GM21447 (cell line): ENCODE measurements at regions not wholly inside any gene's neighbourhood (a gene's known extent, or its start where the extent isn't known, plus 50 kb on each side); places are given as distances from the start of the nearest gene placed in this dataset.
A peak's percentile ranks its signal among the peaks of the same experiment; 100 is the strongest.

ENCODE experiments used
- ATAC-seq: cut with Tn5 transposase; IDR thresholded peaks from one replicate; pipeline ENCODE4 v1.9.1; 2021; ENCODE audit not compliant: unreplicated experiment

DNA sequence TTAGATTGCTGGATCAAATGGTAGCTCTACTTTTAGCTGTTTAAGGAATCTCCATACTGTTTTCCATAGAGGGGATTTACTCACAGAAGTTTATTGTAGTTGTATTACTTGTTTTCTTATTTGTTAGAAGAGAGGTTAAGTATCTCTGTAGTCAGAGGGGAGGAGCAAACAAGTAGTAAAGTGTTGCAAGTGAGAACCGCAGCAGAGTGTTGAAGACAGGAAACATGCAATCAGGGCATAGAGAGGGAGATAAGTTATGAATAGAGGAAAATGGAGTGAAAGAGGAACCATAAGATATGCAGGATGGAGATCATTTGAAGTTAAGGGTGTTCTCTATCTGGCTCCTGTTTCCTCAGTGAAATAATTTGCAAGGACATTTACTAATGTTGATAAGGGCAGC lies 331.4 kb upstream of the TMEM229A start:
- ATAC-seq: no peak

DNA sequence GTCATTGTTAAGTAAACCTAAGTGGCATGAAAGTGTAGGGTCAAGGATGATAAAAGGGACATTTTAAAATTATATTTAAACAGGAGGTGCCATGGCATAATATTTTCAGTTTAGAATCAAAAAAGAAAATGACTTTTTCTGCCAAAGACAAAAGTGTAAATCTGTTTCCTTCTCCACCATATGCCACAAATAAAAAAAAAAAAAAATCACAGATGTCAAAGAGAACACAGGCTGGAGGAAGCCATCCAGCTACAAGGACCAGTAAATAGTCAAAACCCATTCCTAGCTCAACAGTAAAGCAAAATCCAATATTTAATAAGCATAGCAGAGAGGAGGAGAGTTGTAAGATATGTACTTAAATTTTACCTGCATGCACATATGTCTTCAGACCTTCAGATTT lies 321.3 kb upstream of the TMEM229A start:
- no peak for ATAC-seq

DNA sequence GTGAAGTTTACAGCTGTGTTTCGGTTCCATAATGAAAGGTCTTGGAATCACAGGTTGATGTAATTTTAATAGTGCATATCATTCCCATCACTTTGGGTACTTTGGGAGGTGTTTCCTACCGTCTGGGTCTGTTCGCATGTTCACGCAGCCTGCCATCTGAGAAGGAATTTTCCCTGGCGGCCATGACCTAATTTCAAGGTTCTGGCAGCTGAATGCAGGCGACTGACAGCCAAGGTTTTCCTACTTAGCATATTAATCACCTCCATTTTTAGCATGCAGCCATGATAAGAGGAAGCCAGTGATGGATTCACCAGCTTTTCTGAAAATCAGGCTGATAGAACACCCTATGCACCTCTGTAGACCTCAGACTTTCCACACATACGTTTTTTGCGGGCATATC lies 319.1 kb upstream of the TMEM229A start:
- ATAC-seq: no peak

DNA sequence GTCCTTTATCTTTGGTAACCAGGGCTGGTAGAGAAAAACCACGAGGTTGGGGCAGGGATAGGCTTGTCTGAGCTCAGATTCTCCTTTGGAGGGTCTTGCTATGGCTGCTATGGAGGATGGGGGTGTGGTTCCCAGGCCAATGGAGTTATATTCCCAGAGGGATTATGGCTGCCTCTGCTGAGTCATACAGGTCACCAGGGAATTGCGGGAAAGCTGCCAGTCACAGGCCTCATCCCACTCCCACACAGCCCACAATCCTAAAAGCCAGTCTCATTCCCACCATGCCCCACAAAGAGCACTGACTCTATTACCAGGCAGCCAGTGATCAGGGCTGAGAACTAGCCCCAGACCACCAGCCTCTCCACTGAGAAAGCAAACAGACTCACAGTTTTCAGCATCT lies 316.6 kb upstream of the TMEM229A start:
- no peak for ATAC-seq

DNA sequence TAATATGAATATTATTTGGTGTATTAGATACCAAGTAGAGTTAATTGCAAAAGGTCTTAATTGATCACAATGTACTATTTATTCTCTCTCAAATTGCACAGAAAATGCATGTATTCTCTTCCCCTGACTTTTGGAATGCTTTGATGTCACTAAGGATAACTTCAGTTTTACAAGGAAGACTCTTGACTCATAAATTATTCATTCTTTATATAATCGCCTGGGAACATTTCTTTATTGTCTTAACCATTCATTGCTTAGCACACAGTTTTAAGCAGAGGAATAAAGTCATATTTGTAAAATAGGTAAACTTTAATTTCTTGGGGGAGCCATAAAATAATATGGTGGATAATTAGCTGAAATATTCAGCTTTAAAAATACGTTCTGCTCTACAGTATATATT lies 306.0 kb upstream of the TMEM229A start:
- no peak for ATAC-seq

DNA sequence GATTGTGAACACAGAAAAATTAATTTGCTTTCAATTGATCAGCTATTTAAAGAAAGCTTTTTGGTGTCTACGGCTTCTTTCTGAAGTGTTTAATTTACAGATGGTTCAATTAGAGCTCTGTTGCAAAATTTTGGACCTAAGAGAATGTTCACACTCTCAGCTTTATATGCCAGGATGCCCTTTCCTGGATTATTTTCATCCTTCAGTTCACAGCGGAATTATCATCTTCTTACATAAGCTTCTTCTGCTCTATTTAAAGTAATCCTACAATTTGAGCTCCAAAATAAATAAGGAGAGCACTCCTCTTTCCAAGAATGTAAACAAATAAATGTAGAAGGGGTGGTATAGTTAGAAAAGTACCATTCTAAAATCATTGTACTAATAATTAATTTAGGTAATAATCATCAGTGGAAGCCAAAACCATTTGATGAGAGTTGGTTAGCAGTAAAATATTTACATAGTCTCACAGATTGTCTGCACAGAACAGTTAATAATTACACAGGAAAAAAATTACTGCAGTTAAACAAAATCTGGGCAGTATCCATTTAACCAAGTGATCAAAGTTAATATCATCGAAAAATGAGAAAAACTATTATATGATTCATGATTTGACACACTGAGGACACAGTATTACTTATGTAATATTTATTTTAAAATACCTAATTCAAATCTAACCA lies 298.0 kb upstream of the TMEM229A start:
- ATAC-seq: no peak

DNA sequence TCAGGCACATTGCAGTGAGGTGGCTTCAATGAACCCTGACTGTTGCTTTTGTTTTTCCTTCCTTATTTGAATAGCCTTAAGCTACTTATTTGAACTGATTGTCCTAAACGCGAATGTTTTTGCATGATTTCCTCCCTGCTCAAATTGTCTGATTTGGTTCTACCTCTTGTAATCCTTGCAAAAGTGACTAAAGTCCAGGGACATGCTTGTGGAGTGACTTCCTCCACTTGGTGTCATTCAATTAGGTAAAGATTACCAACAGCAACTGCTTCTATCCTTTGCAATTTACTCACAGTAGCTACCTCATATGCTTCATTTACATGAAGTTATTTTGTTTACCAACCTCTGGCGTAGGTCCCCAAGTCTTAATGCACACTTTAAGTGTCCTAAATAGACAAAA lies 295.9 kb upstream of the TMEM229A start:
- no peak for ATAC-seq

DNA sequence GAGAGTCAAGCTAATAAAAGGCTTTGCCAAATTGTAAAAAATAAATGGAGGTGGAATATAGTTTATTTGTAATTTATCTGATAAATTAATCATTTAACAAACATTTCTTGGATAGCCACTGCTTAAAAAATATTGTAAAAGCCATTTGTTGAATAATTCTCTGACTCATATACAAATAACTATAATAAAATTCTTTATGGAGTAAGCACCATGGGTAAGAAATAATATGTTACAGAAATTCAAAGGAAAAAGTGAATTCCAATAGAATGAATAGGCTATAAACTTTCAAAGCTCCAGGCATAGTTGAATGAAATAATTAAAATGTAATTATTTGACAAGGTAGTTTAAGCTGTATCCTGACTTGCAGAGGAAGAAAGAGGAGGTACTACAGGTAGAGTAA lies 291.4 kb upstream of the TMEM229A start:
- ATAC-seq: no peak

DNA sequence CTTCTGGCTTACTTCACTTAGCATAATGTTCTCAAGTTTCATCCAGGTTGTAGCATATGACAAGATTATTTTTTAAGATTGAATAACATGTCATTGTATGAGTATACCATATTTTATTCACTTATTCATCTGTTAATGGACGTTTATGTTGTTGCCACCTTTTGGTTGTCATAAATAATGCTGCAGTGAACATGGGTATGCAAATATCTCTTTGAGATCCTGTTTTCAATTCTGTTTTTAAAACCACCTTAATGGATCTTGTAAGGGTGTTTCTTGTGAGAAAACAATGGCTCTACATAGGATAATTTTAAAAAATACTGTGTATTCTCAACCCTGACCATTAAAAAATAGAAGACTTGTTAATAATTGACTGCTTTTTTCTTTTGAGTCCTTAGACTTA lies 290.7 kb upstream of the TMEM229A start:
- ATAC-seq: no peak

DNA sequence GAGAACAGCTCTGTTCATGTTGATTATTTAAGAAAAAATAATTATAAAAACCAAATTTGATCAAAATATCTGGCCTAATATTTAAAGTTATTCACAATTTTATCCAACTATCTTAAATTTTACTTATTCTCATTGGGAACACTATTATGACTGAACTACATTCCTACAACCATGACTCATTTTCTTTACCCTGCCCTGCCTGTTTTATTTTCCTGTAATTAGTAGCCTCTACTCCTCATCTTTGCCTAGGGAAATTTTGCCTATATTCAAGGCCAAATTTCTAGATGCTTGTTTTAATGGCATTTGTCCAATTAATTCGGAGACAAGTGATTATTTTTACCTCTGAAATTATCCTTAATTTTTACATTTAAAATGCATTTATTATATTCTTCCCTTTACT lies 289.7 kb upstream of the TMEM229A start:
- ATAC-seq: no peak

DNA sequence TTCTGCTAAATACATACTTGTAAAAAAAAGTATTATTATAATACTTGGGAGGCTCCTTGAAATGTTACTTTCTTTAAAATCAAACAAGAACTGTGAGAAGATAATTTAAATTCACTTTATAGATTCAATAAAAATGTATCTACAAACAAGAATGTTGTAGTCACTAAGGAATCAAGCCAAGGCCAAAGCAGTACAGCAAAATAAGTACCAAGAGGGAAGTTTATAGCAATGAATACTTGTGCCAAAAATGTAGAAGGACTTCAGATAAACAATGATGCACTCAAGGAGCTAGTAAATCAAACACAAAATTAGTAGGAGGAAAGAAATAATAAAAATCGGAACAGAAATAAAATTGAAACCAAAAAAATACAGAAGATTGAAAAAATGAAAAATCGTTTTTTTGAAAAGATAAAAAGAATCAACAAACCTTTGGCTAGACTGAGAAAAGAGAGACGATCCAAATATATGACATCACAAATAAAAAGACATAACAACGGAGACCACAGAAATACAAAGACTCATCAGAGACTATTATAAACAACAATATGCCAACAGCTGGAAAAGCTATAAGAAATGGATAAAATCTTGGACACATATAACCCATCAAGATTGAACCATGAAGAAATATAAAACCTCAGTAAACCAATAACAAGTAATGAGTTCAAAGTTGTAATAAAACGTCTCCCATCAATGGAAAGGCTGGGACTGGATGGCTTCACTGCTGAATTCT lies 286.0 kb upstream of the TMEM229A start:
- ATAC-seq: no peak

DNA sequence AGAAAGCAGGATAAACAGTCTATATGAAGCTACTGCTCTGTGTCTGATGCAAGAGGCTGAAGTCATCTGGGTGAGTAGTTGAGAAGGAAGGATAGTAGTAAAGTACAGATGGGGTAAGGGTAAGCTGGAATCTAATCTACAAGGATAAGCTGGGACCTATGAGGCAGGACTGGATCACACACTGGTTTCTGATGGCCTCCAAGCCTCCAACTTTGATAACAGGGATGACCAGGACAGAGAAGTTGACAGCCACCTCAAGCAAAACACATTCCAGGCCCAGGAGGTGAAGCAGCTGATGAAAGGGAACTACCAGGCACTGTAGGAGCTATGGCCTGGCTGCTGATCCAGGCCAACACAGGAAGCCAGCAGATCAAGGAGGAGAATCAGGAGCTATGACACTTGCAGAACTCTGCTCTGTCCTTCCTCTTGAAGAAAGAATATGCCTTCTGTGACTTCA lies 278.1 kb upstream of the TMEM229A start:
- ATAC-seq: no peak

DNA sequence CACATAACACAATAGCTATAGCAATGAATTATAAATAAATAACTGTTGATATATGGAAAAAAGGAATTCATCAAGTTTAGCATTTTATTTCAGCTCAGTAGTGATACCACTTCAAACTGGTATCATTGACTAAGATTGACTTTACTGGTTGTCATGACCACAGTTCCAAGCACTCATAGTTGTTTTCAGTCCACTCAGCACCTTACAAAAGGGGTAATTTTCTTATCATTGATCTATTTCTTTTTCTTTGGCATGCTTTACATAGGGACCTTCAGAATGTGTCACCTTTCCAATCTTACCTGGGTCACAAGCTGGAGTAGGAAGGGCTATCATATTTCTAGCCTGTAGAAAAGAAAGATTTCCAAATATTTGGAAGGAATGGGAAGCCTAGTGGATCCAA lies 275.5 kb upstream of the TMEM229A start:
- no peak for ATAC-seq

DNA sequence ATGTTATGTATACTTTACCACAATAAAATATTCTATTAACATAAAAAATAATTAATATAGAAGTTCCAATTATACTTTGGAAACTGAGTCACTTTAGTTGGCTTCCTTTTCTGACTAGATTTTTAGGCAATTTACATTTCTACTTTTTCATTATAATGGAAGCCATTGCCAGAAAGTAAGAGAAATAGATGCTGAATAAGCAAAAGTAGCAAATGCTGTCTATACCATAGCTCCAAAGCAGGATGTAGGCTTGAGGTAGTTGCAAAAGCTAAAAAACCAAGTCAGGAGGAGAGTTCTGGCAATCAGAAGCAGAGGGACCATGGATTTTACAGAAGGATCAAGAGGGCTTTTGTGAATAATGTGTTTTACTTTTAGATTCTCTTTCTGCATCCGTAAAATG lies 262.4 kb upstream of the TMEM229A start:
- no peak for ATAC-seq

DNA sequence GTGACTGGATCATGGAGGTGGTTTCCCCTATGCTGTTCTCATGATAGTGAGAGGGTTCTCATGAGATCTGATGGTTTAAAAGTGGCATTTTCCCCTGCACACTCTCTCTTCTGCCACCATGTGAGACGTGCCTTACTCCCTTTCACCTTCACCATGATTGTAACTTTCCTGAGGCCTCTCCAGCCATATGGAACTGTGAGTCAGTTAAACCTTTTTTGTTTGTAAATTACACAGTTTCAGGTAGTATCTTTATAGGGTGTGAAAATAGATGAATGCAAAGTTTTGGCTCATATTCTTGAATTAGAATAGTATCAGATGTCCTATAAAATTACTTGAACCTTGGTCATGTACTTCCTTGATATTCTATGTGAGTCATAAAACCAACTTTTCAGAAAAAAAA lies 252.1 kb upstream of the TMEM229A start:
- ATAC-seq: no peak

DNA sequence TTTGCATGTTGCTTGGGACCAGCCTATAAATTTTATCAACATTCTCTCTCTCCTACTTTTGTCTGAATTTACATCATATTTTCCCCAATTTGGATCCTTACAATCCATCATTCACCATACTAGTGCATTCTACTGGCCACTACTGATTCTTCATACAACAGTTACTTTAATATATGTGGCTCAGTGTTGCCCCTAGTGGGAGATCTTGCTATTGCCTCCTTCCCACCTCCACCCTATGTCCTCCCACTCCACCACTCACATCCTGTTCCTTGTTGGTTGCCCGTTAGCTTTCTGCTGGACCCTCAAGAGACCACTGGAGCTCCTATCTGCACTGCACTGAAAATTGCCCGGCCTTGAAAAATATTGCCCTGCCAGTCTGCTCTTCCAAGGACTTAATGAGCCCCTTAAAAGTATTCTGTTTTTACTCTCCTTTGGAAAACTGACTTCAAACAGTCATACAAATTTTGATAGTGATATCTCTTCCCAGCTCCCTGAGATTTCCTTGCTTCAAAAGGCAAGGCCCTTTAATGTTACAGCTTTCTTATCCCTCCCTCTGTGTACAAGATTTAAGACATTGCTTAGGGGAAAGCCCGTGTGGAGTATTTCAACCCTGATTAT lies 243.2 kb upstream of the TMEM229A start:
- peak; percentile 92 for ATAC-seq

DNA sequence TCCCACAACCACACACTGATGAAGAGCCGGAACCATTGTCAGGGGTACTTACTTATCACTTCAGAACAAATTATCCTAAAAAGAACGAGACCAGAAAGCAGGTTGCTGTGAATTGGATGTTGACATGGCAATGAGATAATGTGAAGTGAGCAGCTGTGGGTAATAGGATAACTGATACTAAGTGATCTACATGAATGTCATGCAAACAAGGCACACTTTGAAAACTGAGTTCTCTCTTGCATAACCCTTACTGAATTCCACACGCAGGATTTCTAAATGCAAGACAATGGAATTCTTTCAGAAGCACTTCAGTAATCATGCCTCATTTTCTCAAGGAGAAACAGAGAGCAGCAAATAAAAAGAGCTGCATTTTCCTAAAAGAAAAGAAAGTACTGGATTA lies 242.5 kb upstream of the TMEM229A start:
- ATAC-seq: no peak

DNA sequence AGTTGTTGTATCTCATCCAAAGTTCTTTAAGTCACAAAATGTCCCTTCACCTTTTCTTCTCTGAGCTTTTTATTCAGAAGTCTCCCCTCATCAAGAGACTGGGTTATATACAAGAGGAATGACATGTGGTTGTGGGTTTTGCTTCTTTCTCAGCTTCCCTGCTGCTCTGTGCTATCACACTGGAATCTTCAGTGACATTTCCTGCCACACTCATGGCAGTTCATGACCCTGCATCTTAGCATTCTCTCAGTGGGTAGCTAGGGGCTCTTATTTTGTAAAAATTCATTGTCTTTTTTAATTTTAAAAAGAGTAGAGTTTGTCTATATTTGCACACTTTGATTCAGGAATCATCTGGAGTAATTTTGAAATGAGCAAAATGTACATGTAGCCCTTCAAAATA lies 236.9 kb upstream of the TMEM229A start:
- ATAC-seq: no peak

DNA sequence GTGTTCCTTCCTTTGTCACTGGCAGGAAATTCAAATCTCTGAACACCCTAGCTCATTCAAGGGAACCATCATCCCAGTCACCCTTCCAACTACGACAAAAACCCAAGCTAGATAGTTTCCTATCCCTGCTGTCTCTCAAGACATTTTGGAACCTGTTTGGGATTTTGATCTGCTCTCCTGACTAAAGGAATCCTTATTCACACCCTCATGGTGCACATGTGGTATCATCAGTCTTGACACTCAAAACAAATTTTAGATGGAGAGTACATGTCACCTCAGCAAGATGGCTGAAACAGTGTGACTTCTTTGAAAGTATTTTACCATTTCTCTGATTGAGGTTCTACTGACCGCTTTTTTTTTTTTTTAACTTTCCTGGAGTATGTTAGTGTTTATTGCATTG lies 234.3 kb upstream of the TMEM229A start:
- no peak for ATAC-seq

DNA sequence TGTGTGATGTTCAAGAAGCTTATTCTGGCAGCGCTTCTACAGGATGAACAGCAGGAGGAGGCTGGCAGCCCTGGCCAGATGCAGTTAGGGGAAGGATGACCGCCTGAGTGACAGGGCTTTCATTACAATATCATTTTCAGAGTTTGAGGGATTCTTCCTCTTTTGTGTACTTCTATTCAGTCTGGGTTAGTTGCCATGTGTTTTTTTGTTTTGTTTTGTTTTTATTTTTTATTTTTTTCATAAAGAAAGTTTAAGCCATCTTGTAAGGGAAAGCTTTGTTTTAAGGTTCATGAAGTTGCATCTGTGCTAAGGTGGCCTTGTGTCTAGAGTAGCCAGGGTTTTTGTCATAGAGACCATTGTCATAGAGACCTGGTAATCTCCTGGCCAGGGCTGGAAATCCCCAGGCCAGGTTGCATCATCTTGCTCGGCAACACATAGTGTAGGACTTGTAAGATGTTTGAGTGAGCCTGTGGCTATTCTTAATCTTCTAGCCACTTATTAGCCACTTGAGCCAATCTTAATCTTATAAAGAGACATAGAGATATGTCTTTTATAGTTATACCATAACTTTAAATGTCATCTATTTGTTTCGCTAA lies 230.5 kb upstream of the TMEM229A start:
- peak; percentile 87 for ATAC-seq

DNA sequence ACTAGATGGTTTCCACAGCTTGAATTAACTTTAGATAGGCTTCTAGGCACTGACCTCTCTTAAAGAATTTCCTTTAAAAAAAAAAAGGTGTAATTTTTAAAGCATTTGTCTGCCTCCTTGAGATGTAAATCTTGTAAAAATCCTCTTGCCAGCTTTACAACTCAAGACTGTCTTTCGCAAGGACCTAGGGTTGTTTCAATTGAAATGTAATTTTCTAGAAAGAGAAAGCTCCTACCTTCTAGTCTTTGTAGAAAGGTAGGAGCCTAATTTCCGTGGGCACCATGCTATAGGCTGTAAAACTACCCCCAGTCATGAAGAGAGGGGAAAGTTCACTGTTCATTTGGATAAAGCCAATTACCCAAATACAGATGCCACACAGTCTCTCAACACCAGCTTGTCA lies 228.8 kb upstream of the TMEM229A start:
- no peak for ATAC-seq
